SU-DHL-6 (cell line): ENCODE measurements at regions not wholly inside any gene's neighbourhood (a gene's known extent, or its start where the extent isn't known, plus 50 kb on each side); places are given as distances from the start of the nearest gene placed in this dataset.

ENCODE experiments used
- H2AFZ ChIP-seq: fragments of 200-600 bp; sonication (generic); 2 replicates; pipeline ENCODE4 v1.6.1; 2014; ENCODE audit warnings: low read depth, mild to moderate bottlenecking, moderate library complexity, mixed read lengths, antibody characterized with exemption, low read length; ENCODE audit not compliant: severe bottlenecking
- H3F3A ChIP-seq: fragments of 200-600 bp; shearing (Covaris generic); 2 replicates; pipeline ENCODE4 v1.6.0; 2016; ENCODE audit warnings: antibody characterized with exemption, mild to moderate bottlenecking; ENCODE audit not compliant: insufficient read depth
- H3K27ac ChIP-seq: fragments of 200-600 bp; sonication (generic); 2 replicates; pipeline ENCODE4 v1.5.1; 2016; ENCODE audit warnings: low read depth, mild to moderate bottlenecking, low read length, moderate library complexity, mixed read lengths
- H3K27me3 ChIP-seq: fragments of 200-600 bp; sonication (generic), shearing (Covaris generic); 2 replicates; pipeline ENCODE4 v1.6.0; 2014; ENCODE audit warnings: mild to moderate bottlenecking, low read length
- H3K36me3 ChIP-seq: fragments of 200-600 bp; sonication (generic); 2 replicates; pipeline ENCODE4 v1.6.1; 2014; ENCODE audit warnings: mild to moderate bottlenecking, low read length, mixed read lengths
- H3K4me2 ChIP-seq: fragments of 300-600, 200-600 bp; shearing (Covaris generic), sonication (generic); 2 replicates; pipeline ENCODE4 v1.6.0; 2014; ENCODE audit warnings: low read length, low read depth, mild to moderate bottlenecking; ENCODE audit not compliant: poor library complexity, severe bottlenecking
- H3K4me3 ChIP-seq: fragments of 200-600 bp; sonication (generic); 2 replicates; pipeline ENCODE4 v1.5.1; 2014; ENCODE audit warnings: antibody characterized with exemption, low read length, mild to moderate bottlenecking, mixed read lengths; ENCODE audit not compliant: insufficient read depth, poor library complexity, severe bottlenecking
- H3K79me2 ChIP-seq: fragments of 200-600 bp; sonication (generic); 2 replicates; pipeline ENCODE4 v1.6.1; 2014; ENCODE audit warnings: mild to moderate bottlenecking, low read length, moderate library complexity; ENCODE audit not compliant: insufficient read depth
- H3K9ac ChIP-seq: fragments of 200-600 bp; sonication (generic); 2 replicates; pipeline ENCODE4 v1.7.0; 2014; ENCODE audit warnings: mild to moderate bottlenecking, low read length
- H3K9me2 ChIP-seq: fragments of 200-600 bp; sonication (generic); replicated peaks from 2 replicates; pipeline ENCODE4 v1.6.1; 2014; ENCODE audit warnings: low read length; ENCODE audit not compliant: insufficient read depth
- H3K9me3 ChIP-seq: fragments of 200-600 bp; sonication (generic); 2 replicates; pipeline ENCODE4 v1.6.1; 2014; ENCODE audit warnings: low read length, mixed read lengths; ENCODE audit not compliant: insufficient read depth
- H4K20me1 ChIP-seq: fragments of 200-600 bp; sonication (generic); 2 replicates; pipeline ENCODE4 v1.6.1; 2014; ENCODE audit warnings: low read depth, mild to moderate bottlenecking, antibody characterized with exemption, low read length, moderate library complexity, mixed read lengths
- EZH2phosphoT487 ChIP-seq: fragments of 200-600 bp; sonication (generic), shearing (Covaris generic); conservative IDR thresholded peaks from 2 replicates; pipeline ENCODE4 v1.6.1; 2018; ENCODE audit warnings: mild to moderate bottlenecking, antibody characterized with exemption, low read length, moderate library complexity, mixed read lengths
- TF ChIP-seq, protein P1 (sequence below): fragments of 200-600 bp; sonication (generic); IDR thresholded peaks from one replicate; pipeline ENCODE4 v1.5.1; 2017; ENCODE audit warnings: antibody characterized with exemption, mild to moderate bottlenecking, low read length, moderate library complexity; ENCODE audit not compliant: insufficient read depth, poor library complexity, severe bottlenecking

GRCh38 chr5:98282521-98282920, 490.9 kb upstream of the RGMB start:
- Histone ChIP-seq H4K20me1 (no peaks in the 10 kb centered on the region), H2AFZ (no peak overlapping the region), H3K9ac (no peak overlapping the region), H3K27ac (no peak overlapping the region), H3K27me3 (no peaks in the 10 kb centered on the region), H3K79me2 (no peaks in the 10 kb centered on the region), H3K36me3 (no peaks in the 10 kb centered on the region), H3K9me2 (no peaks in the 10 kb centered on the region), H3F3A (no peaks in the 10 kb centered on the region), H3K4me2 (no peak overlapping the region), H3K4me3 (no peak overlapping the region), H3K9me3 (no peaks in the 10 kb centered on the region)
- TF ChIP-seq, protein P1, sequence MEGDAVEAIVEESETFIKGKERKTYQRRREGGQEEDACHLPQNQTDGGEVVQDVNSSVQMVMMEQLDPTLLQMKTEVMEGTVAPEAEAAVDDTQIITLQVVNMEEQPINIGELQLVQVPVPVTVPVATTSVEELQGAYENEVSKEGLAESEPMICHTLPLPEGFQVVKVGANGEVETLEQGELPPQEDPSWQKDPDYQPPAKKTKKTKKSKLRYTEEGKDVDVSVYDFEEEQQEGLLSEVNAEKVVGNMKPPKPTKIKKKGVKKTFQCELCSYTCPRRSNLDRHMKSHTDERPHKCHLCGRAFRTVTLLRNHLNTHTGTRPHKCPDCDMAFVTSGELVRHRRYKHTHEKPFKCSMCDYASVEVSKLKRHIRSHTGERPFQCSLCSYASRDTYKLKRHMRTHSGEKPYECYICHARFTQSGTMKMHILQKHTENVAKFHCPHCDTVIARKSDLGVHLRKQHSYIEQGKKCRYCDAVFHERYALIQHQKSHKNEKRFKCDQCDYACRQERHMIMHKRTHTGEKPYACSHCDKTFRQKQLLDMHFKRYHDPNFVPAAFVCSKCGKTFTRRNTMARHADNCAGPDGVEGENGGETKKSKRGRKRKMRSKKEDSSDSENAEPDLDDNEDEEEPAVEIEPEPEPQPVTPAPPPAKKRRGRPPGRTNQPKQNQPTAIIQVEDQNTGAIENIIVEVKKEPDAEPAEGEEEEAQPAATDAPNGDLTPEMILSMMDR = no peak
- no peak for TF ChIP-seq EZH2phosphoT487

DNA sequence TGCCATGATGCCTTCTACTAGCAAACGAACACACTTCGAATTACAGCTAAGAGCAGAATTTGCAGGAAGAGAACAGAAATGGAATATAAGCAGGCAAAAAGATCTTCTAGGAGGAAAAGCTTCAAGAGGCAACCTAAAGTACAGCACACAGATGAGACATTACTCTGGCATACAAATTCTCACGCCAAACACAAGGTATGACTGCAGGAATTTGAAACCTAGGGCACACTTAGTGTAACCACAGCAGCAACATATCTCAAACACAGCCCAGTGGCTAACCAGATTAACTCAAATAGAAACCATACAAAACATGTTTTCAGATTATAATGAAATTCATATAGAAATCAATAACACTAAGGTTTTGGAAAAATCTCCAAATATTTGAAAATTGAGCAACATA, 481.0 kb upstream of the RGMB start:
- H3K4me3 ChIP-seq = no peak overlapping the region
- no peak overlapping the region for H3K9ac ChIP-seq
- no peak overlapping the region for H3K4me2 ChIP-seq
- no peak overlapping the region for H3K27ac ChIP-seq
- no peaks in the 10 kb centered on the region for H3K79me2 ChIP-seq
- H3K9me2 ChIP-seq = no peaks in the 10 kb centered on the region
- TF ChIP-seq, protein P1 = no peak
- no peak for TF ChIP-seq EZH2phosphoT487
- no peaks in the 10 kb centered on the region for H4K20me1 ChIP-seq
- H3K9me3 ChIP-seq = no peaks in the 10 kb centered on the region
- no peaks in the 10 kb centered on the region for H3K36me3 ChIP-seq
- no peaks in the 10 kb centered on the region for H3F3A ChIP-seq
- no peaks in the 10 kb centered on the region for H3K27me3 ChIP-seq
- no peak overlapping the region for H2AFZ ChIP-seq

- no peaks in the 10 kb centered on the region for H3F3A ChIP-seq
- no peaks in the 10 kb centered on the region for H4K20me1 ChIP-seq
- H2AFZ ChIP-seq = no peak overlapping the region
- H3K27me3 ChIP-seq = no peaks in the 10 kb centered on the region
- no peak overlapping the region for H3K9ac ChIP-seq
- H3K9me2 ChIP-seq = no peaks in the 10 kb centered on the region
- no peak overlapping the region for H3K4me3 ChIP-seq
- no peak overlapping the region for H3K4me2 ChIP-seq
- H3K36me3 ChIP-seq = no peaks in the 10 kb centered on the region
- TF ChIP-seq, protein P1 = no peak
- no peak for TF ChIP-seq EZH2phosphoT487
- no peaks in the 10 kb centered on the region for H3K9me3 ChIP-seq
- no peaks in the 10 kb centered on the region for H3K79me2 ChIP-seq
- no peak overlapping the region for H3K27ac ChIP-seq
Observed at GRCh38 chr5:98296426-98296825, 477.0 kb upstream of the RGMB start.
